HepG2 (cell line): ENCODE measurements at regions not wholly inside any gene's neighbourhood (a gene's known extent, or its start where the extent isn't known, plus 50 kb on each side); places are given as distances from the start of the nearest gene placed in this dataset.

ENCODE experiments used
- ATAC-seq: fragments of 200-7000 bp; cut with Tn5 transposase; 3 replicates; pipeline ENCODE4 v1.9.1; 2020; ENCODE audit warnings: mild to moderate bottlenecking, moderate library complexity
- BruUV-seq: library from RNA; stranded (reverse); fragments of 400-500 nt; replicated peaks from 2 replicates; lab custom pipeline; 2021; lab: Mats Ljungman, UMichigan
- CTCF ChIA-PET: fragments of 300-600 bp; formaldehyde crosslinking; extraction: SDS; loops from one replicate; lab custom pipeline; 2021; ENCODE audit warnings: low total read pairs, inconsistent platforms, low intra/inter-chr PET ratio; lab: Yijun Ruan, JAX
- POLR2A ChIA-PET: fragments of 350-600 bp; sonication (Branson Sonifier 250); formaldehyde crosslinking; loops from one replicate; lab custom pipeline; 2020; ENCODE audit warnings: antibody characterized with exemption, inconsistent platforms; lab: Yijun Ruan, JAX
- DNase-seq: peaks from one replicate; pipeline ENCODE4 v3.0.0-alpha.2; 2015; ENCODE audit warnings: low spot score
- FAIRE-seq: peaks from 3 replicates; lab custom pipeline; 2011; peaks lifted over from hg19 to GRCh38; lab: Jason Lieb, UNC
- H2AFZ ChIP-seq: one replicate; pipeline ENCODE4 v1.6.1; 2011; ENCODE audit warnings: low read length, inconsistent platforms
- H3K27ac ChIP-seq: fragments of 300-600 bp; 3 replicates; pipeline ENCODE4 v1.8.0; 2011; ENCODE audit warnings: mixed run types, mild to moderate bottlenecking, mixed read lengths, low read length, inconsistent platforms; ENCODE audit not compliant: insufficient read depth; ENCODE audit errors: extremely low read length
- H3K27me3 ChIP-seq, 2 experiments: fragments of 200-600 bp in 1 of 2; 2 replicates in 1 of 2; 3 replicates in 1 of 2; pipeline versions ENCODE4 v1.6.0 to v1.8.0; 2011; ENCODE audit warnings: low read length in 2 of 2, mild to moderate bottlenecking in 2 of 2, moderate library complexity in 2 of 2, inconsistent platforms in 1 of 2; ENCODE audit not compliant: insufficient read depth in 2 of 2, control insufficient read depth in 1 of 2
- H3K36me3 ChIP-seq, 2 experiments: fragments of 200-600 bp in 1 of 2; replicated peaks in 1 of 2; 2 replicates in 1 of 2; 3 replicates in 1 of 2; pipeline versions ENCODE4 v1.5.1 to v1.8.0; 2011; ENCODE audit warnings: low read length in 2 of 2, inconsistent platforms in 1 of 2; ENCODE audit not compliant: insufficient read depth in 2 of 2, control insufficient read depth in 1 of 2
- H3K4me1 ChIP-seq: 2 replicates; pipeline ENCODE4 v1.5.1; 2012; ENCODE audit warnings: low read length, inconsistent platforms; ENCODE audit not compliant: insufficient read depth
- H3K4me2 ChIP-seq: 2 replicates; pipeline ENCODE4 v1.6.0; 2011; ENCODE audit warnings: low read depth, low read length, inconsistent platforms
- H3K4me3 ChIP-seq, 3 experiments: fragments of 200-600 bp in 1 of 3; sonication (generic), shearing (Covaris generic) in 1 of 3; replicated peaks in 1 of 3; 2 replicates each; pipeline ENCODE4 v1.5.1; 2011 to 2016; ENCODE audit warnings: low read length in 3 of 3, inconsistent platforms in 2 of 3, low read depth in 2 of 3, mild to moderate bottlenecking in 2 of 3, control low read depth in 1 of 3, mixed read lengths in 1 of 3; ENCODE audit not compliant: insufficient read depth in 1 of 3
- H3K79me2 ChIP-seq: one replicate; pipeline ENCODE4 v1.6.1; 2011; ENCODE audit warnings: low read length, inconsistent platforms; ENCODE audit not compliant: insufficient read depth
- H3K9ac ChIP-seq: 2 replicates; pipeline ENCODE4 v1.6.0; 2011; ENCODE audit warnings: mild to moderate bottlenecking, low read depth, low read length, inconsistent platforms; ENCODE audit not compliant: insufficient read depth
- H3K9me3 ChIP-seq: 2 replicates; pipeline ENCODE4 v1.5.1; 2012; ENCODE audit warnings: mild to moderate bottlenecking, low read length
- H4K20me1 ChIP-seq: 2 replicates; pipeline ENCODE4 v1.6.0; 2011; ENCODE audit warnings: inconsistent platforms, mild to moderate bottlenecking, low read length, moderate library complexity; ENCODE audit not compliant: insufficient read depth
- ATF2 ChIP-seq: sonication (generic); formaldehyde crosslinking; IDR thresholded peaks from 2 replicates; pipeline ENCODE4 v1.4.0; 2020; ENCODE audit warnings: missing genetic modification reagents
- CENPX ChIP-seq: sonication (generic); formaldehyde crosslinking; IDR thresholded peaks from 2 replicates; pipeline ENCODE4 v1.9.0; 2021; ENCODE audit warnings: mild to moderate bottlenecking, missing genetic modification reagents, moderate library complexity
- ELF1 ChIP-seq: sonication (generic); formaldehyde crosslinking; IDR thresholded peaks from 2 replicates; pipeline ENCODE4 v1.4.0; 2020; ENCODE audit warnings: missing genetic modification reagents
- EZH2 ChIP-seq: conservative IDR thresholded peaks from 2 replicates; pipeline ENCODE4 v1.6.1; 2012; ENCODE audit warnings: mild to moderate bottlenecking, low read depth, low read length, moderate library complexity
- FOSL2 ChIP-seq: sonication (generic); formaldehyde crosslinking; IDR thresholded peaks from 2 replicates; pipeline ENCODE4 v1.4.0; 2020; ENCODE audit warnings: missing genetic modification reagents
- GPN1 ChIP-seq: sonication (generic); formaldehyde crosslinking; IDR thresholded peaks from 2 replicates; pipeline ENCODE4 v1.5.1; 2020; ENCODE audit warnings: missing genetic modification reagents, borderline replicate concordance
- HMGA1 ChIP-seq: sonication (generic); formaldehyde crosslinking; conservative IDR thresholded peaks from 2 replicates; pipeline ENCODE4 v1.4.0; 2020; ENCODE audit warnings: missing genetic modification reagents
- NR2F1 ChIP-seq, 2 experiments: fragments of 450-650 bp in 1 of 2; formaldehyde crosslinking in 1 of 2; IDR thresholded peaks; 2 replicates each; pipeline versions ENCODE4 v1.5.0 to v1.6.1; 2016 to 2020; ENCODE audit warnings: mild to moderate bottlenecking in 1 of 2, missing compliant biosample characterization in 1 of 2, missing genetic modification reagents in 1 of 2, moderate library complexity in 1 of 2
- PITX1 ChIP-seq: sonication (generic); formaldehyde crosslinking; IDR thresholded peaks from 2 replicates; pipeline ENCODE4 v1.5.1; 2020; ENCODE audit warnings: mild to moderate bottlenecking, missing genetic modification reagents
- SMC3 ChIP-seq: IDR thresholded peaks from 2 replicates; pipeline ENCODE4 v1.6.1; 2011; ENCODE audit warnings: low read length, improper control_type of control experiment
- SP2 ChIP-seq: sonication (generic); formaldehyde crosslinking; IDR thresholded peaks from 2 replicates; pipeline ENCODE4 v1.5.1; 2020; ENCODE audit warnings: mild to moderate bottlenecking, missing genetic modification reagents
- ZBTB46 ChIP-seq: sonication (generic); formaldehyde crosslinking; IDR thresholded peaks from 2 replicates; pipeline ENCODE4 v1.4.0; 2020; ENCODE audit warnings: mild to moderate bottlenecking, missing genetic modification reagents, borderline replicate concordance
- ZNF484 ChIP-seq: sonication (generic); formaldehyde crosslinking; IDR thresholded peaks from 2 replicates; pipeline ENCODE4 v1.5.1; 2020; ENCODE audit warnings: mild to moderate bottlenecking, low read depth, missing genetic modification reagents, borderline replicate concordance
- ZNF572 ChIP-seq: sonication (generic); formaldehyde crosslinking; IDR thresholded peaks from 2 replicates; pipeline ENCODE4 v1.5.1; 2020; ENCODE audit warnings: mild to moderate bottlenecking, missing genetic modification reagents
- WGBS: methylation state at CpG from one replicate; pipeline ENCODE4 v1.1.6; 2017; ENCODE audit warnings: low lambda C conversion rate; 5-methylcytosine and 5-hydroxymethylcytosine counted together
- in situ Hi-C: cut with HindIII; loops from 2 replicates; pipeline ENCODE4 v1.10.0; 2017; ENCODE audit warnings: low pct_unique_long_range_greater_than_20kb; ENCODE audit not compliant: extremely low pct_ligation_motif_present
- intact Hi-C: fragments of 100-400 bp; cut with micrococcal nuclease; formaldehyde crosslinking; loops from one replicate; pipeline ENCODE4 v1.10.0; 2022; ENCODE audit not compliant: unreplicated experiment
- TF ChIP-seq, protein P1 (sequence below): sonication (generic); formaldehyde crosslinking; conservative IDR thresholded peaks from 2 replicates; pipeline ENCODE4 v1.5.0; 2020; ENCODE audit warnings: missing genetic modification reagents

- intact Hi-C loops, result no loop called here
Observed at GRCh38 chrX:88660836-88661235, 86.2 kb upstream of the CPXCR1 start.

GRCh38 chrX:88672261-88672660 lies 74.8 kb upstream of the CPXCR1 start:
- H4K20me1 ChIP-seq, result no peaks in the 10 kb centered on the region
- no peaks in the 10 kb centered on the region for H3K9me3 ChIP-seq
- FAIRE-seq (no peak), DNase-seq (no peak)
- no peak overlapping the region for H3K9ac ChIP-seq
- BruUV-seq, result no TSS peak
- no peak overlapping the region for H2AFZ ChIP-seq
- H3K79me2 ChIP-seq, result no peaks in the 10 kb centered on the region
- no peaks in the 10 kb centered on the region for H3K4me1 ChIP-seq
- in situ Hi-C loops, result no loop called here
- H3K4me2 ChIP-seq, result no peak overlapping the region
- CTCF ChIA-PET, result no interaction called here
- TF ChIP-seq GPN1 (CRISPR knock-in tag), result no peak
- TF ChIP-seq ATF2 (CRISPR knock-in tag), result no peak
- no peak for TF ChIP-seq ELF1 (CRISPR knock-in tag)
- TF ChIP-seq HMGA1 (CRISPR knock-in tag), result no peak
- TF ChIP-seq ZNF484 (CRISPR knock-in tag), result no peak
- TF ChIP-seq NR2F1 (CRISPR knock-in tag; IDR thresholded peaks at IDR 0.05), result no peak
- no peak for TF ChIP-seq ZBTB46
- TF ChIP-seq EZH2, result no peak
- no peak for TF ChIP-seq SP2 (CRISPR knock-in tag)
- TF ChIP-seq, protein P1, sequence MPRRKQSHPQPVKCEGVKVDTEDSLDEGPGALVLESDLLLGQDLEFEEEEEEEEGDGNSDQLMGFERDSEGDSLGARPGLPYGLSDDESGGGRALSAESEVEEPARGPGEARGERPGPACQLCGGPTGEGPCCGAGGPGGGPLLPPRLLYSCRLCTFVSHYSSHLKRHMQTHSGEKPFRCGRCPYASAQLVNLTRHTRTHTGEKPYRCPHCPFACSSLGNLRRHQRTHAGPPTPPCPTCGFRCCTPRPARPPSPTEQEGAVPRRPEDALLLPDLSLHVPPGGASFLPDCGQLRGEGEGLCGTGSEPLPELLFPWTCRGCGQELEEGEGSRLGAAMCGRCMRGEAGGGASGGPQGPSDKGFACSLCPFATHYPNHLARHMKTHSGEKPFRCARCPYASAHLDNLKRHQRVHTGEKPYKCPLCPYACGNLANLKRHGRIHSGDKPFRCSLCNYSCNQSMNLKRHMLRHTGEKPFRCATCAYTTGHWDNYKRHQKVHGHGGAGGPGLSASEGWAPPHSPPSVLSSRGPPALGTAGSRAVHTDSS (CRISPR knock-in tag), result no peak
- no peak for TF ChIP-seq SMC3
- no peak for TF ChIP-seq PITX1
- TF ChIP-seq, all 625 proteins: peak for 0
- intact Hi-C loops, result no loop called here
- no peak overlapping the region for H3K4me3 ChIP-seq
- no peak overlapping the region for H3K27ac ChIP-seq
- POLR2A ChIA-PET, result no interaction called here
- H3K36me3 ChIP-seq, result no peaks in the 10 kb centered on the region
- no peak for ATAC-seq
- H3K27me3 ChIP-seq, result no peaks in the 10 kb centered on the region
- WGBS, result 0% methylated on average over 4 of the region's 4 CpGs

More at GRCh38 chrX:88660836-88661235, 86.2 kb upstream of the CPXCR1 start:
- H3K36me3 ChIP-seq, result no peaks in the 10 kb centered on the region
- no peak overlapping the region for H3K4me3 ChIP-seq
- no TSS peak for BruUV-seq
- 5% methylated on average over 1 of the region's 1 CpG for WGBS
- no peaks in the 10 kb centered on the region for H3K9me3 ChIP-seq
- H3K9ac ChIP-seq, result no peak overlapping the region
- no peak overlapping the region for H3K4me2 ChIP-seq
- TF ChIP-seq ZNF572 (CRISPR knock-in tag), result no peak
- TF ChIP-seq FOSL2 (CRISPR knock-in tag), result no peak
- TF ChIP-seq CENPX (CRISPR knock-in tag), result no peak
- no peaks in the 10 kb centered on the region for H3K4me1 ChIP-seq
- no peak for ATAC-seq
- H2AFZ ChIP-seq, result no peak overlapping the region
- in situ Hi-C loops, result no loop called here
- POLR2A ChIA-PET, result no interaction called here
- CTCF ChIA-PET, result no interaction called here
- no peaks in the 10 kb centered on the region for H4K20me1 ChIP-seq
- DNase-seq, result no peak
- no peaks in the 10 kb centered on the region for H3K27me3 ChIP-seq
- FAIRE-seq, result no peak
- no peaks in the 10 kb centered on the region for H3K79me2 ChIP-seq
- no peak overlapping the region for H3K27ac ChIP-seq
